ENCODE measurements at regions not wholly inside any gene's neighbourhood (a gene's known extent, or its start where the extent isn't known, plus 50 kb on each side); places are given as distances from the start of the nearest gene placed in this dataset.

- TF ChIP-seq ZNF281 (CRISPR knock-in tag; IDR thresholded peaks at IDR 0.05), result no peak
- TF ChIP-seq CREB1 (CRISPR knock-in tag; IDR thresholded peaks at IDR 0.05), result no peak
- no peak for TF ChIP-seq TEAD1 (CRISPR knock-in tag; IDR thresholded peaks at IDR 0.05)
- no peak for TF ChIP-seq KAT7 (CRISPR knock-in tag; IDR thresholded peaks at IDR 0.05; ENCODE audit: borderline replicate concordance)
- no peak for TF ChIP-seq TEAD4 (CRISPR knock-in tag; IDR thresholded peaks at IDR 0.05)
These were observed 119.6 kb downstream of the BTC start (continued) for GRCh38 chr4:74674750-74675149.

- Mint-ChIP-seq H3K4me1 (peaks cover 3% of the 10 kb centered on the region), H3K9me3 (no peaks in the 10 kb centered on the region), H3K27ac (no peak overlapping the region), H3K36me3 (no peaks in the 10 kb centered on the region), H3K4me3 (no peak overlapping the region), H3K27me3 (ENCODE audit: low read depth) (no peaks in the 10 kb centered on the region)
- DNase-seq (ENCODE audit: low spot score) (no peak), ATAC-seq (peak; percentile 81)
- POLR2A ChIA-PET, result no interaction called here
- TF ChIP-seq IRF1 (CRISPR knock-in tag; IDR thresholded peaks at IDR 0.05) (no peak), CTCF (IDR thresholded peaks at IDR 0.05) (peak; percentile 37; the same call in 1 of the 2 replicates)
- CTCF ChIA-PET, result interaction anchor here (0.7 to 2.2 kb wide), 15 partner anchors 10 to 447 kb away, joined by 3 to 11 read pairs (median 4); no protein-coding TSS in a partner anchor
These were observed 118.5 kb downstream of the BTC start for GRCh38 chr4:74675673-74676279.

GRCh38 chr4:74682567-74683359 lies 111.6 kb downstream of the BTC start:
- peak; percentile 86 for ATAC-seq

GRCh38 chr4:74692972-74693371 lies 101.4 kb downstream of the BTC start:
- no peaks in the 10 kb centered on the region for H3K36me3 Mint-ChIP-seq
- DNase-seq (ENCODE audit: low spot score) (no peak), ATAC-seq (no peak)
- no peak overlapping the region for H3K27ac Mint-ChIP-seq
- ChIA-PET POLR2A (no interaction called here), CTCF (no interaction called here)
- H3K4me3 Mint-ChIP-seq, result no peak overlapping the region
- H3K4me1 Mint-ChIP-seq, result peaks cover 16% of the 10 kb centered on the region
- H3K9me3 Mint-ChIP-seq, result no peaks in the 10 kb centered on the region
- H3K27me3 Mint-ChIP-seq (ENCODE audit: low read depth), result no peaks in the 10 kb centered on the region
- no peak for TF ChIP-seq SMAD3 (CRISPR knock-in tag; IDR thresholded peaks at IDR 0.05; ENCODE audit: borderline replicate concordance)
- TF ChIP-seq ATF6 (CRISPR knock-in tag; IDR thresholded peaks at IDR 0.05), result no peak
- TF ChIP-seq IRF2 (CRISPR knock-in tag; IDR thresholded peaks at IDR 0.05; ENCODE audit: borderline replicate concordance, low read depth), result no peak
- TF ChIP-seq IRF1 (CRISPR knock-in tag; IDR thresholded peaks at IDR 0.05), result no peak
- TF ChIP-seq CTCF (IDR thresholded peaks at IDR 0.05), result no peak

More at GRCh38 chr4:74682567-74683359, 111.6 kb downstream of the BTC start:
- CTCF ChIA-PET, result no interaction called here
- Mint-ChIP-seq H3K27me3 (ENCODE audit: low read depth) (no peaks in the 10 kb centered on the region), H3K4me1 (peaks cover 7% of the 10 kb centered on the region), H3K9me3 (peaks cover 5% of the 10 kb centered on the region; the same call in 1 of the 2 replicates), H3K27ac (no peak overlapping the region), H3K4me3 (no peak overlapping the region), H3K36me3 (no peaks in the 10 kb centered on the region)
- DNase-seq (ENCODE audit: low spot score), result peak; percentile 22
- POLR2A ChIA-PET, result no interaction called here
- TF ChIP-seq NFE2L1 (CRISPR knock-in tag; IDR thresholded peaks at IDR 0.05) (peak; percentile 89; the same call in 1 of the 2 replicates), CBFB (CRISPR knock-in tag; IDR thresholded peaks at IDR 0.05; ENCODE audit: low read depth) (no peak), CDX4 (CRISPR knock-in tag; IDR thresholded peaks at IDR 0.05; ENCODE audit: borderline replicate concordance) (no peak), NFYB (CRISPR knock-in tag; conservative IDR thresholded peaks at IDR 0.05; ENCODE audit: low read depth) (no peak), HMGA2 (CRISPR knock-in tag; IDR thresholded peaks at IDR 0.05) (no peak), ZMAT4 (CRISPR knock-in tag; IDR thresholded peaks at IDR 0.05) (no peak)
